Fibroblast of lung (primary cell): ENCODE measurements at regions not wholly inside any gene's neighbourhood (a gene's known extent, or its start where the extent isn't known, plus 50 kb on each side); places are given as distances from the start of the nearest gene placed in this dataset.

Experiments used
- DNase-seq, 2 donors: peaks; one replicate each; pipeline versions ENCODE4 v3.0.0 to v3.0.0-alpha.2; 2010; ENCODE audit warnings: low read depth in 2 of 2
- H2AFZ ChIP-seq: 2 replicates; pipeline ENCODE4 v1.5.1; 2012; ENCODE audit warnings: low read length, control low read depth, inconsistent platforms
- H3K27ac ChIP-seq: 2 replicates; pipeline ENCODE4 v1.5.1; 2011; ENCODE audit warnings: low read length, control low read depth; ENCODE audit not compliant: insufficient read depth
- H3K27me3 ChIP-seq: 2 replicates; pipeline ENCODE4 v1.5.1; 2011; ENCODE audit warnings: mild to moderate bottlenecking, low read length; ENCODE audit not compliant: control insufficient read depth, insufficient read depth
- H3K36me3 ChIP-seq: 2 replicates; pipeline ENCODE4 v1.5.1; 2011; ENCODE audit warnings: low read length; ENCODE audit not compliant: control insufficient read depth, insufficient read depth
- H3K4me1 ChIP-seq: 2 replicates; pipeline ENCODE4 v1.5.1; 2011; ENCODE audit warnings: low read length; ENCODE audit not compliant: control insufficient read depth, insufficient read depth; ENCODE audit errors: extremely low read depth
- H3K4me2 ChIP-seq: 2 replicates; pipeline ENCODE4 v1.5.1; 2011; ENCODE audit warnings: low read length, control low read depth; ENCODE audit not compliant: insufficient read depth; ENCODE audit errors: extremely low read depth
- H3K4me3 ChIP-seq, 4 experiments: fragments of 200-600 bp in 1 of 4; sonication (generic) in 1 of 4; replicated peaks in 1 of 4; 2 replicates each; pipeline ENCODE4 v1.5.1; 2011 to 2016; ENCODE audit warnings: low read length in 4 of 4, low read depth in 3 of 4, mild to moderate bottlenecking in 3 of 4, control low read depth in 2 of 4, inconsistent platforms in 1 of 4, mixed read lengths in 1 of 4; ENCODE audit not compliant: insufficient read depth in 1 of 4; ENCODE audit errors: control extremely low read depth in 1 of 4
- H3K79me2 ChIP-seq: 2 replicates; pipeline ENCODE4 v1.5.1; 2012; ENCODE audit warnings: mild to moderate bottlenecking, low read length, inconsistent platforms; ENCODE audit not compliant: control insufficient read depth, insufficient read depth
- H3K9ac ChIP-seq: 2 replicates; pipeline ENCODE4 v1.5.1; 2011; ENCODE audit warnings: mild to moderate bottlenecking, low read length, control low read depth; ENCODE audit not compliant: insufficient read depth
- H3K9me3 ChIP-seq: 2 replicates; pipeline ENCODE4 v1.5.1; 2012; ENCODE audit warnings: low read depth, low read length; ENCODE audit not compliant: control insufficient read depth, insufficient read depth
- H4K20me1 ChIP-seq: 2 replicates; pipeline ENCODE4 v1.5.1; 2011; ENCODE audit warnings: low read length; ENCODE audit not compliant: control insufficient read depth, insufficient read depth; ENCODE audit errors: extremely low read depth
- CTCF ChIP-seq, 2 donors: IDR thresholded peaks in 1 of 2; conservative IDR thresholded peaks in 1 of 2; 1 replicate in 1 of 2; 2 replicates in 1 of 2; pipeline ENCODE4 v1.5.1; 2011 to 2012; ENCODE audit warnings: low read length in 2 of 2, control low read depth in 1 of 2, inconsistent platforms in 1 of 2, low read depth in 1 of 2, mild to moderate bottlenecking in 1 of 2
- EZH2 ChIP-seq: IDR thresholded peaks from 2 replicates; pipeline ENCODE4 v1.5.1; 2012; ENCODE audit warnings: low read length, control low read depth, mild to moderate bottlenecking; ENCODE audit errors: missing control alignments

- no peak for TF ChIP-seq EZH2
- TF ChIP-seq CTCF (conservative IDR thresholded peaks at IDR 0.05 in 1 of 2, IDR thresholded peaks at IDR 0.05 in 1 of 2; ENCODE audit: low read depth in 1 of 2, low read length in 2 of 2): no peak
- Histone ChIP-seq H3K36me3 (no peaks in the 10 kb centered on the region), H3K79me2 (no peaks in the 10 kb centered on the region)
Measured at GRCh38 chr6:37101991-37102298, 68.0 kb upstream of the PIM1 start.

DNA sequence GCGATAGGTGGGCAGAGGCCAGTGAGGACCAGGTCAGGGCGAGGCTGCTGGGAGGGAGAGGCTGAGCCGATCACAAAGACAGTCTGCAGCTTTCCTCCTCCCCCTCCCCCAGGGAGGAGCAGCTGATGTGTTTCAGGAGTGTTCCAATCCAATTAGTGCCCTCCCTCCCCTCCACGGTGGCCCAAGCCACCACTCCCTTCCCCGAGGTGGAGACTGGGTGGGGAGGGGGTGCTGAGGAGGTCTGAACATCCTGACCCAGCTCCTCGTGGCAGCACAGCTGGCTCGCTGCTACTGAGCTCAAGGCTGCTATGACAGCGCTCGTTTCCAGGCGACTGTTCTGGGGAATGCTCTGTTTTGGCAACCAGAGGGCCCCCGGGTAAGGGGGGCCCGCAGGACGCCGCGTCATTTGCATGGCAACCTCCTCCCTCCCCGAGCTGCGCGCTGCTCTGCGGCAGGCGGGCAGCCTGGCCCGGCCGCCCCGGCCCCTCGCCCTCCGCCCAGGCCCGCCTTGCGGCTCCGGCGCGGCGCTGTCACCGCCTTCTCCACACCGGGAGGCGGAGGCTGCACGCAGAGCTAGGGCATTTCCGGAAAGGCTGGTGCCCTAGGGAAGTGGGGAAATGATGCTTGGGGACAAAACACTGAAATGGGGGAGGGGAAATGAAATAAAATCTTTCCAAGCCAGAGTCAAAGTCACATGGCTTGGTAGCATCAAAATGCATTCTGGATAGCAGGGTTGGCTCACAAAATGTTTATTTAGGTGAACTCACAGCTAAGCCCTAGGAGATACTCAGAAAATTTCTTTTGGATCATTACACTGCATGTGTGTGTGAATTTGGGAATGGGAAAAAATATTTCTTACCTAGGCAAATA lies 67.4 kb upstream of the PIM1 start:
- Histone ChIP-seq H3K9me3 (no peaks in the 10 kb centered on the region), H3K79me2 (no peaks in the 10 kb centered on the region), H3K27me3 (peaks cover 4% of the 10 kb centered on the region), H4K20me1 (no peaks in the 10 kb centered on the region), H3K4me2 (peak overlapping the region; percentile 71), H3K36me3 (no peaks in the 10 kb centered on the region), H3K4me1 (peaks cover 14% of the 10 kb centered on the region), H3K4me3 (peak overlapping the region; percentile 27 to 62 (median 44)), H2AFZ (peak overlapping the region; percentile 7), H3K9ac (peak overlapping the region; percentile 75), H3K27ac (peak overlapping the region; percentile 85)
- DNase-seq: peak; percentile 85 to 91
- no peak for TF ChIP-seq CTCF (conservative IDR thresholded peaks at IDR 0.05 in 1 of 2, IDR thresholded peaks at IDR 0.05 in 1 of 2; ENCODE audit: low read depth in 1 of 2, low read length in 2 of 2)

More at GRCh38 chr6:37101991-37102298, 68.0 kb upstream of the PIM1 start:
- H4K20me1 ChIP-seq: no peaks in the 10 kb centered on the region
- H3K27me3 ChIP-seq: peaks cover 5% of the 10 kb centered on the region
- peak overlapping the region; percentile 75 for H3K9ac ChIP-seq
- H3K4me2 ChIP-seq: peak overlapping the region; percentile 71
- H3K27ac ChIP-seq: peak overlapping the region; percentile 85
- DNase-seq: no peak
- H3K4me1 ChIP-seq: peaks cover 14% of the 10 kb centered on the region
- H3K9me3 ChIP-seq: no peaks in the 10 kb centered on the region
- H3K4me3 ChIP-seq: peak overlapping the region in 2 of 4 experiments; percentile 25 to 51
- peak overlapping the region; percentile 7 for H2AFZ ChIP-seq

DNA sequence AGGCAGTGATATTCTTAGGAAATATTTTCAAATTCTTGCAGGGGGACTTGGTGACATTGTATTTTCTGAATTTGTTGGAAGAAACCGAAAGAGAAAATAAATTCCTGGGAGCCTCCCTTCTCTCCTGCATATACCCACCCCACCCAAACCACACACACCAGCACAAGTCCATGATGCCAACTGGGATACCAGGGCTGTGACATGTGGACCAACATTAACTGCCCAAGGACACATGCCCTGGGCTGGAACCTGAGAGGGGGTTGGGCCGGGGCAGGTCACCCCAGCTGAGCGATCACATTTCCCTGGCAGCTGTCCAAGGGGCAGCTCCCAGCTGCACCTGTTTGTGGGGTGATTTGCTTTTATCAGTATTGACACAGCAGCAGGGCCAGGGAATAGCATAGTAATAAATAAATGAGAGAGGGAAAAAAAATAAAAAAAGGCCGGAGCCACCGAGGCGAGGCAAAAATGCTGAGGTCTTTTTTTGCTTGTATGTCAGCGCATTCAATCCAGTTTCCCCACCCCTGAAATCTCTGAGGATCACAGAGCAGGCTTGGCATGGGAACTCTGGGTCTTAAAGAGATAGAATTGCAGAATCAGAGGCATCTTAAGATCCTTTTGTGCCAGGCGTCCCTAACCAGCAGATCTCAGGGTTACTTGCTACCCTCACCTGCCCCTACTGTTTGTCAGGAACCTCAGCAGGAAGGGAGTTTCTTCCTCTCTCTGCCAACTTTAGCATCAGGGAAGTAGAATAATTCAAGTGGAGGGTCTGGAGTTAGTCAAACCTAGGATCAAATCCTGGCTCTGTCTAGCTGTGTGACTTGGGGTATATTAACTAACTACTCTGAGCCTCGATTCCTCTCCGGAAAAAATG lies 66.5 kb upstream of the PIM1 start:
- Histone ChIP-seq H4K20me1 (no peaks in the 10 kb centered on the region), H3K4me2 (peak overlapping the region; percentile 71), H3K27ac (peak overlapping the region; percentile 85), H3K4me3 (peak overlapping the region; percentile 22 to 62 (median 44)), H3K9ac (peak overlapping the region; percentile 64), H3K4me1 (peaks cover 14% of the 10 kb centered on the region), H3K36me3 (no peaks in the 10 kb centered on the region), H2AFZ (no peak overlapping the region), H3K9me3 (no peaks in the 10 kb centered on the region), H3K79me2 (no peaks in the 10 kb centered on the region), H3K27me3 (no peaks in the 10 kb centered on the region)
- peak in 1 of 2 donors; percentile 46 for DNase-seq
- TF ChIP-seq CTCF (conservative IDR thresholded peaks at IDR 0.05 in 1 of 2, IDR thresholded peaks at IDR 0.05 in 1 of 2; ENCODE audit: low read depth in 1 of 2, low read length in 2 of 2) (no peak), EZH2 (no peak)
